GM12873 (cell line): ENCODE measurements at regions not wholly inside any gene's neighbourhood (a gene's known extent, or its start where the extent isn't known, plus 50 kb on each side); places are given as distances from the start of the nearest gene placed in this dataset.
A peak's percentile ranks its signal among the peaks of the same experiment; 100 is the strongest.

Source experiments
- TF ChIP-seq, protein P1 (sequence below): IDR thresholded peaks from 2 replicates; pipeline ENCODE4 v1.5.1; 2012; ENCODE audit warnings: low read depth, mild to moderate bottlenecking, moderate library complexity, low read length, control low read depth; ENCODE audit not compliant: insufficient read depth; ENCODE audit errors: missing control alignments

DNA sequence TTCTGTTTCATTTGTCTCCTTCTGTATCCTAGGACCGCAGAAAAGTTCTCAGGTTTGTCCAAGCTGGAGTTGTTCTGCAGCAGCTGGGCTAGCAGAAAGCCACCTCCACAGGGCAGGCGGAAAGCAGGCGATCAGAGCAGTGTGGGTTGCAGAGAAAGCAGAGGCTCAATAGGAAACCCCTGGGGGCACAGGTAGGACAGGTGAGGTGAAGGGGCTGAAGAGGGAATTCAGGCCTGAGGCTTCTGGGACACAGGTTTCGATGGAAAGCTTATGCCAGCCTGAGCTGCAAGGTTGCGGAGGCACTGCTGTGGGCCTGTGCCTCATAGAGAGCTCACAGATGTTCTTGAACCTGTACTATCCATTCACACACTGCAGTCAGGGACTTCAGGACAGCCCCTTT, 194.9 kb upstream of the TPK1 start:
- TF ChIP-seq, protein P1, sequence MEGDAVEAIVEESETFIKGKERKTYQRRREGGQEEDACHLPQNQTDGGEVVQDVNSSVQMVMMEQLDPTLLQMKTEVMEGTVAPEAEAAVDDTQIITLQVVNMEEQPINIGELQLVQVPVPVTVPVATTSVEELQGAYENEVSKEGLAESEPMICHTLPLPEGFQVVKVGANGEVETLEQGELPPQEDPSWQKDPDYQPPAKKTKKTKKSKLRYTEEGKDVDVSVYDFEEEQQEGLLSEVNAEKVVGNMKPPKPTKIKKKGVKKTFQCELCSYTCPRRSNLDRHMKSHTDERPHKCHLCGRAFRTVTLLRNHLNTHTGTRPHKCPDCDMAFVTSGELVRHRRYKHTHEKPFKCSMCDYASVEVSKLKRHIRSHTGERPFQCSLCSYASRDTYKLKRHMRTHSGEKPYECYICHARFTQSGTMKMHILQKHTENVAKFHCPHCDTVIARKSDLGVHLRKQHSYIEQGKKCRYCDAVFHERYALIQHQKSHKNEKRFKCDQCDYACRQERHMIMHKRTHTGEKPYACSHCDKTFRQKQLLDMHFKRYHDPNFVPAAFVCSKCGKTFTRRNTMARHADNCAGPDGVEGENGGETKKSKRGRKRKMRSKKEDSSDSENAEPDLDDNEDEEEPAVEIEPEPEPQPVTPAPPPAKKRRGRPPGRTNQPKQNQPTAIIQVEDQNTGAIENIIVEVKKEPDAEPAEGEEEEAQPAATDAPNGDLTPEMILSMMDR: no peak

DNA sequence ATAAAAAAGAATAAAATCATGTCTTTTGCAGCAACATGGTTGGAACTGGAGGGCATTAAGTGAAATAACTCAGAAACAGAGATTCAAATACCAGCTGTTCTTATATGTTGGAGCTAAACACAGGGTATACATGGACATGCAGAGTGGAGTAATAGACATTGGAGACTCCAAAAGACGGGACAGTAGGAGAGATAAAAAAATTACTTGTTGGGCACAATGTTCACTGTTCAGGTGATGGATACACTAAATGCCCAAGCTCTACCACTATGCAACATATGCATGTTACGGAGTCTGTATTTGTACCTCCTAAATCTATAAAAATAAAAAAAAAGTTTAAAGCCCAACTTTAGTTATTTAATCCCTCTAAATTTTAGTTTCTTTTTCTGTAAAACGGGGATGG, 184.6 kb upstream of the TPK1 start:
- TF ChIP-seq, protein P1: no peak

DNA sequence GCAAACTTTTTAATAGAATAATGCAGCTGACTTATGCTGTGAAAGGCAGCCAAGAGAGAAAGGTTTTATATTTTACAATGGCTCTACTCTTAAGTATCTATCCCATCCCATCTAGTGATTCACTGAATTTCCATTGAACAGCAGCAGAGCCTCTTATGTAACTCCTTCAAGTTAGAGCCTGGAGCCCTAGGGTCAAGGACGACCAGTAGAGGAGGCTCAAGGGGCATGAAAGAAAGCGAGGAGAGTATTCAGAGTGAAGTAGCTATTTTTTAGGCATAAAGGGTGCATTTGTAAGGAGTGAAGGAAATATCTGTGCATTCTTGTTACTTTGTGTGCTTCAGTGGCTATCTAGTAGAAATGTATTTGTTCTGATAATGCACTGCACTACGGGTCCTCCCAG, 180.2 kb upstream of the TPK1 start:
- TF ChIP-seq, protein P1: peak; percentile 3

DNA sequence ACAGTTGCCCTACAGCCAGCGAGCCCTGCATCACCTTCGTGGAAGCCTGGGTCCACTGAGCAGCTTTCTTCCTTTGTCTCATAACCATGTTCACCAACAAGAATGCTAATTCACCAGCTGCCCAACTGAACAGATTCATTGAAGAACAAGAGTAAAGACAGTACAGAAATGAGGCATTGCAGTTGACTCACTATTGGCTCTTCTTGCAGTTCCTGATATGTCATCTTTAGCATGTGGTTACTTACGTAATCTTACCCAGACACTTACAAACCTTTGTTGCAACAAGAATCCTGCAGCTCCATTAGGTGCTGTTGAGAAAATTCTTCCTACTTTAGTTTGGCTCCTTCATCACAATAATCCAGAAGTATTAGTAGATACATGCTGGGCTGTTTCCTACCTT, 174.0 kb upstream of the TPK1 start:
- TF ChIP-seq, protein P1: no peak

DNA sequence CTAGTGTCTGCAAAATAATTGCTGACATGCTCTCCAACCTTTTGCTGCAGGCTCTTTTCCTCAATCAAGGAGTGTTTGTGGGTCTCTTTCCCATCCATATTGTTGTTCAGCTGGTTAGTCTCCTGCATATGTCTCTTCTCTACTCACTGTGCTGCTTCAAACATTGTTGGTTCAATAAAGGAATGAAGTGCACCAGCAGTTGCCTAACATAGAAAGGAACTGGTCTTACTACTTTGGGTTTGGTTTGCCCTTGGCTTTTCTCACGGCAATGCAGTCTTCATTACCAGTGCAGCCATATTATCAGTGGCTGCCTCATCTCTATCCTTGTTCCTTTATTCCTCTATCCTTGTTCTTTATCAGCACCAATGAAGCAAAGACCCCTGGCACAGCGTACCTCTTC, 169.7 kb upstream of the TPK1 start:
- TF ChIP-seq, protein P1: no peak

DNA sequence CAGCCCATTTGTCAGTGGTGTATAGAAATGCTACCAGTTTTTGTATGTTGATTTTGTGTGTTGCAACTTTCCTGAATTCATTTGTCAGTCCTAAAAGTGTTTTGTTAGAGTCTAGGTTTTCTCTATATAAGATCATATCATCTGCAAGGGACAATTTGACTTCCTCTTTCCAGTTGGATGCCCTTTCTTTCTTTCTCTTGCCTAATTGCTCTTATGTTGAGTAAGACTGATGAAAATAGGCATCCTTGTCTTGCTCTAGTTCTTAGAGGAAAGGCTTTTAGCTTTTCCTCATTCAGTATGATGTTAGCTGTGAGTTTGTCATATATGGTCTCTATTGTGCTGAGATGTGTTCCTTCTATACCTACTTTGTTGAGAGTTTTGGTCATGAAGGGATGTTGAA, 161.7 kb upstream of the TPK1 start:
- TF ChIP-seq, protein P1: no peak

DNA sequence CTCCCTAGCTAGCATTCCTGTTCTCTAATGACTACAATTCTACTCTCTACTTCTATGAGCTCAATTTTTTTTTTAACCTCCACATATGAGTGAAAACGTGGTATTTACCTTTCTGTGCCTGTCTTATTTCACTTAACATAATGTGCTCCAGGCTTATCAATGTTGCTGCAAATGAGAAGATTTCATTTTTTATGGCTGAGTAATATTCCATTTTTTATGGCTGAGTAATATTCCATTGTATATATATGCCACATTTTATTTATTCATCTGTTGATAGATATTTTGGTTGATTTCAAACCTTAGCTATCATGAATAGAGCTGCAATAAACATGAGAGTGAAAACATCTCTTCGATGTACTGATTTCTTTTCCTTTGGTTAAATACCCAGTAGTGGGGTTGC, 159.6 kb upstream of the TPK1 start:
- TF ChIP-seq, protein P1: no peak
